MCF 10A (cell line): ENCODE measurements at regions not wholly inside any gene's neighbourhood (a gene's known extent, or its start where the extent isn't known, plus 50 kb on each side); places are given as distances from the start of the nearest gene placed in this dataset.

Source experiments
- BruUV-seq: library from RNA; stranded (reverse); fragments of 400-500 nt; replicated peaks from 2 replicates; lab custom pipeline; 2021; lab: Mats Ljungman, UMichigan
- CTCF ChIA-PET: fragments of 300-600 bp; sonication (Branson Sonifier 250); formaldehyde crosslinking; extraction: SDS; loops from one replicate; lab custom pipeline; 2021; ENCODE audit warnings: antibody characterized with exemption, inconsistent platforms; lab: Yijun Ruan, JAX
- POLR2A ChIA-PET: fragments of 300-600, 350-650 bp; sonication (Branson Sonifier 250); formaldehyde crosslinking; extraction: SDS; loops from one replicate; lab custom pipeline; 2020; ENCODE audit warnings: antibody characterized with exemption, inconsistent platforms; lab: Yijun Ruan, JAX
- DNase-seq: peaks from one replicate; pipeline ENCODE4 v3.0.0-alpha.2; 2018; ENCODE audit not compliant: unreplicated experiment
- H3K27ac Mint-ChIP-seq: one replicate; pipeline ENCODE4 v1.8.0; 2022; ENCODE audit warnings: mild to moderate bottlenecking, low read depth, mixed read lengths; ENCODE audit not compliant: unreplicated experiment
- H3K27me3 Mint-ChIP-seq: one replicate; pipeline ENCODE4 v1.8.0; 2022; ENCODE audit warnings: mixed read lengths; ENCODE audit not compliant: insufficient read depth, unreplicated experiment
- H3K36me3 Mint-ChIP-seq: one replicate; pipeline ENCODE4 v1.8.0; 2022; ENCODE audit warnings: mild to moderate bottlenecking, moderate library complexity, mixed read lengths; ENCODE audit not compliant: insufficient read depth, unreplicated experiment
- H3K4me1 Mint-ChIP-seq: one replicate; pipeline ENCODE4 v1.8.0; 2022; ENCODE audit warnings: mixed read lengths; ENCODE audit not compliant: insufficient read depth, unreplicated experiment
- H3K4me3 Mint-ChIP-seq: one replicate; pipeline ENCODE4 v1.8.0; 2022; ENCODE audit warnings: mild to moderate bottlenecking, moderate library complexity, mixed read lengths; ENCODE audit not compliant: unreplicated experiment
- H3K9me3 Mint-ChIP-seq: one replicate; pipeline ENCODE4 v1.8.0; 2022; ENCODE audit warnings: mixed read lengths; ENCODE audit not compliant: unreplicated experiment
- CTCF ChIP-seq: fragments of 200-600 bp; IDR thresholded peaks from one replicate; pipeline ENCODE4 v1.8.0; 2022; ENCODE audit warnings: antibody characterized with exemption, mild to moderate bottlenecking; ENCODE audit not compliant: unreplicated experiment
- intact Hi-C: fragments of 100-400 bp; cut with micrococcal nuclease; formaldehyde crosslinking; loops from 2 replicates; pipeline ENCODE4 v1.14.1; 2022

DNA sequence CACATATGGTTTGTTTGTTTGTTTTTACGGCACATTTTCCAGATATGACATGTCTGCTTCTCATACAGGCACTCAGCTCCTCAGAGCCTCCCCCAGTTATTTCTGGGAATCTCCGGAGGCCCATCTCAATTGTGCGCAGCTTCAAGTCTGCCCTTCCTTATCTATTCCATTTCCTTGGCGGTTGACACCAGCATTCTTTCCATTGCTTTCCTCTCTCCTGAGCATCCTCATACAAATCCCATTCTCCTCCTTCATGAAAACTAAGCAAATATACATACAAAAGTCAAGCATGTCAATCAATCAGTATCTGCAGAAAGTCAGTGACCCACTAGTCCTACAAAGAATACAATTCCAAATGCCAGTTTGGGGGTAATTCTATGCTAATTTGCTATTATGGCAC, 166.7 kb downstream of the SQOR start:
- TF ChIP-seq CTCF = no peak
- no peak overlapping the region for H3K27ac Mint-ChIP-seq
- no TSS peak for BruUV-seq
- H3K9me3 Mint-ChIP-seq = peaks cover 5% of the 10 kb centered on the region
- H3K4me1 Mint-ChIP-seq = no peaks in the 10 kb centered on the region
- no peak overlapping the region for H3K4me3 Mint-ChIP-seq
- intact Hi-C loops = no loop called here
- DNase-seq = no peak
- no peaks in the 10 kb centered on the region for H3K27me3 Mint-ChIP-seq
- ChIA-PET CTCF (interaction anchor here (0.8 to 2.7 kb wide), 6 partner anchors 11 to 344 kb away, joined by 3 to 14 read pairs (median 4); no protein-coding TSS in a partner anchor), POLR2A (no interaction called here)
- H3K36me3 Mint-ChIP-seq = no peaks in the 10 kb centered on the region

- no peak for TF ChIP-seq CTCF
- H3K4me1 Mint-ChIP-seq = no peaks in the 10 kb centered on the region
- no peak for DNase-seq
- ChIA-PET POLR2A (no interaction called here), CTCF (interaction anchor here (0.7 to 2.7 kb wide), 6 partner anchors 11 to 602 kb away, joined by 3 to 14 read pairs (median 4); no protein-coding TSS in a partner anchor)
- H3K27me3 Mint-ChIP-seq = no peaks in the 10 kb centered on the region
- H3K4me3 Mint-ChIP-seq = no peak overlapping the region
- H3K9me3 Mint-ChIP-seq = peaks cover 5% of the 10 kb centered on the region
- no TSS peak for BruUV-seq
- H3K27ac Mint-ChIP-seq = no peak overlapping the region
- intact Hi-C loops = no loop called here
- no peaks in the 10 kb centered on the region for H3K36me3 Mint-ChIP-seq
Observed at GRCh38 chr15:45802140-45802539, 167.3 kb downstream of the SQOR start.

GRCh38 chr15:45804028-45804427, 169.2 kb downstream of the SQOR start:
- no peak overlapping the region for H3K4me3 Mint-ChIP-seq
- no peak for DNase-seq
- H3K4me1 Mint-ChIP-seq = no peaks in the 10 kb centered on the region
- intact Hi-C loops = no loop called here
- no peak for TF ChIP-seq CTCF
- H3K36me3 Mint-ChIP-seq = no peaks in the 10 kb centered on the region
- H3K27ac Mint-ChIP-seq = no peak overlapping the region
- BruUV-seq = no TSS peak
- H3K27me3 Mint-ChIP-seq = no peaks in the 10 kb centered on the region
- ChIA-PET POLR2A (no interaction called here), CTCF (interaction anchor here (0.6 to 5.3 kb wide), 6 partner anchors 9 to 458 kb away, joined by 3 to 38 read pairs (median 4); no protein-coding TSS in a partner anchor)
- H3K9me3 Mint-ChIP-seq = peaks cover 5% of the 10 kb centered on the region

- H3K4me1 Mint-ChIP-seq = no peaks in the 10 kb centered on the region
- H3K36me3 Mint-ChIP-seq = no peaks in the 10 kb centered on the region
- H3K9me3 Mint-ChIP-seq = peaks cover 8% of the 10 kb centered on the region
- intact Hi-C loops = no loop called here
- no peak overlapping the region for H3K4me3 Mint-ChIP-seq
- CTCF ChIA-PET = interaction anchor here (1.1 kb wide), 1 partner anchor 17 kb away, joined by 3 read pairs; no protein-coding TSS in a partner anchor
- POLR2A ChIA-PET = no interaction called here
- BruUV-seq = no TSS peak
- no peaks in the 10 kb centered on the region for H3K27me3 Mint-ChIP-seq
- no peak overlapping the region for H3K27ac Mint-ChIP-seq
- no peak for DNase-seq
- no peak for TF ChIP-seq CTCF
Observed at GRCh38 chr15:45810201-45810600, 175.4 kb downstream of the SQOR start.
